Stimulated activated naive B cell treated with anti-CD40 and anti-IgM and Interleukin-4, amounts not matched to agents 10 μg/mL and 1 μg/mL and 100 μg/mL, for 72 hours (primary cell): ENCODE measurements at regions not wholly inside any gene's neighbourhood (a gene's known extent, or its start where the extent isn't known, plus 50 kb on each side); places are given as distances from the start of the nearest gene placed in this dataset.

Source experiments
- ATAC-seq, 2 donors: fragments of 150-1000 bp; cut with Tn5 transposase; replicated peaks; 2 replicates each; pipeline ENCODE4 v1.10.0; 2021; ENCODE audit warnings: moderate library complexity in 1 of 2
- DNase-seq: peaks from one replicate; pipeline ENCODE4 v3.0.0; 2021
- H3K27ac Mint-ChIP-seq: one replicate; pipeline ENCODE4 v1.8.0; 2022; ENCODE audit warnings: mild to moderate bottlenecking, mixed read lengths
- H3K27me3 Mint-ChIP-seq, 2 donors: one replicate each; pipeline ENCODE4 v1.8.0; 2022; ENCODE audit warnings: mixed read lengths in 2 of 2
- H3K36me3 Mint-ChIP-seq, 2 donors: one replicate each; pipeline ENCODE4 v1.8.0; 2022; ENCODE audit warnings: mixed read lengths in 2 of 2, mild to moderate bottlenecking in 1 of 2
- H3K4me1 Mint-ChIP-seq, 2 donors: one replicate each; pipeline ENCODE4 v1.8.0; 2022; ENCODE audit warnings: mixed read lengths in 2 of 2, mild to moderate bottlenecking in 1 of 2
- H3K4me3 Mint-ChIP-seq, 2 donors: one replicate each; pipeline ENCODE4 v1.8.0; 2022; ENCODE audit warnings: mild to moderate bottlenecking in 2 of 2, mixed read lengths in 2 of 2, moderate library complexity in 1 of 2
- H3K9me3 Mint-ChIP-seq, 2 donors: one replicate each; pipeline ENCODE4 v1.8.0; 2022; ENCODE audit warnings: mixed read lengths in 2 of 2, mild to moderate bottlenecking in 1 of 2

GRCh38 chr21:23977971-23978370, 1629.3 kb downstream of the MRPL39 start:
- H3K36me3 Mint-ChIP-seq, result peaks cover 0 to 5% of the 10 kb centered on the region in 2 donors
- ATAC-seq (no peak), DNase-seq (no peak)
- H3K27ac Mint-ChIP-seq, result no peak overlapping the region
- no peaks in the 10 kb centered on the region for H3K27me3 Mint-ChIP-seq
- H3K9me3 Mint-ChIP-seq, result no peaks in the 10 kb centered on the region
- H3K4me1 Mint-ChIP-seq, result peaks cover 2 to 12% of the 10 kb centered on the region in 2 donors
- H3K4me3 Mint-ChIP-seq, result no peak overlapping the region

GRCh38 chr21:23968722-23969647, 1638.3 kb downstream of the MRPL39 start:
- Mint-ChIP-seq H3K36me3 (no peaks in the 10 kb centered on the region), H3K9me3 (no peaks in the 10 kb centered on the region), H3K27me3 (no peaks in the 10 kb centered on the region), H3K4me3 (peak overlapping the region; percentile 77 to 89), H3K4me1 (peaks cover 12 to 21% of the 10 kb centered on the region in 2 donors), H3K27ac (peak overlapping the region; percentile 89)
- peak; percentile 94 for ATAC-seq
- DNase-seq, result peak; percentile 87

GRCh38 chr21:23968008-23968407, 1639.3 kb downstream of the MRPL39 start:
- DNase-seq (no peak), ATAC-seq (no peak)
- no peaks in the 10 kb centered on the region for H3K36me3 Mint-ChIP-seq
- no peaks in the 10 kb centered on the region for H3K9me3 Mint-ChIP-seq
- H3K27ac Mint-ChIP-seq, result no peak overlapping the region
- H3K27me3 Mint-ChIP-seq, result no peaks in the 10 kb centered on the region
- peaks cover 12 to 21% of the 10 kb centered on the region in 2 donors for H3K4me1 Mint-ChIP-seq
- no peak overlapping the region for H3K4me3 Mint-ChIP-seq

- DNase-seq (no peak), ATAC-seq (no peak)
- no peaks in the 10 kb centered on the region for H3K27me3 Mint-ChIP-seq
- H3K4me3 Mint-ChIP-seq, result no peak overlapping the region
- peaks cover 11 to 25% of the 10 kb centered on the region in 2 donors for H3K4me1 Mint-ChIP-seq
- peaks cover 0 to 5% of the 10 kb centered on the region in 2 donors for H3K36me3 Mint-ChIP-seq
- H3K27ac Mint-ChIP-seq, result no peak overlapping the region
- H3K9me3 Mint-ChIP-seq, result peaks cover 0 to 3% of the 10 kb centered on the region in 2 donors
Observed at GRCh38 chr21:23963454-23963853, 1643.8 kb downstream of the MRPL39 start.

GRCh38 chr21:23960769-23961168, 1646.5 kb downstream of the MRPL39 start:
- ATAC-seq, result no peak
- Mint-ChIP-seq H3K27ac (no peak overlapping the region), H3K36me3 (peaks cover 0 to 5% of the 10 kb centered on the region in 2 donors), H3K27me3 (no peaks in the 10 kb centered on the region), H3K4me1 (peaks cover 20 to 33% of the 10 kb centered on the region in 2 donors), H3K9me3 (peaks cover 0 to 3% of the 10 kb centered on the region in 2 donors), H3K4me3 (no peak overlapping the region)
- no peak for DNase-seq

- ATAC-seq, result peak; percentile 75 to 77
- no peaks in the 10 kb centered on the region for H3K27me3 Mint-ChIP-seq
- DNase-seq, result no peak
- peak overlapping the region; percentile 37 for H3K27ac Mint-ChIP-seq
- peaks cover 3 to 7% of the 10 kb centered on the region in 2 donors for H3K36me3 Mint-ChIP-seq
- H3K4me3 Mint-ChIP-seq, result peak overlapping the region; percentile 55 to 58
- peaks cover 32 to 45% of the 10 kb centered on the region in 2 donors for H3K4me1 Mint-ChIP-seq
- peaks cover 2 to 4% of the 10 kb centered on the region in 2 donors for H3K9me3 Mint-ChIP-seq
Observed at GRCh38 chr21:23955135-23955843, 1652.0 kb downstream of the MRPL39 start.

GRCh38 chr21:23952269-23952668, 1655.0 kb downstream of the MRPL39 start:
- ATAC-seq (no peak), DNase-seq (no peak)
- Mint-ChIP-seq H3K4me3 (no peak overlapping the region), H3K4me1 (peaks cover 37 to 56% of the 10 kb centered on the region in 2 donors), H3K36me3 (peaks cover 3% of the 10 kb centered on the region in 2 donors), H3K27ac (no peak overlapping the region), H3K27me3 (no peaks in the 10 kb centered on the region), H3K9me3 (peaks cover 0 to 4% of the 10 kb centered on the region in 2 donors)

GRCh38 chr21:23951251-23951650, 1656.0 kb downstream of the MRPL39 start:
- no peak for ATAC-seq
- DNase-seq, result no peak
- Mint-ChIP-seq H3K4me3 (no peak overlapping the region), H3K27me3 (no peaks in the 10 kb centered on the region), H3K27ac (peak overlapping the region; percentile 56), H3K4me1 (peaks cover 35 to 52% of the 10 kb centered on the region in 2 donors), H3K9me3 (peaks cover 2 to 7% of the 10 kb centered on the region in 2 donors), H3K36me3 (peaks cover 3% of the 10 kb centered on the region in 2 donors)

- no peak for ATAC-seq
- Mint-ChIP-seq H3K4me1 (peaks cover 31 to 52% of the 10 kb centered on the region in 2 donors), H3K27me3 (no peaks in the 10 kb centered on the region), H3K4me3 (no peak overlapping the region), H3K27ac (peak overlapping the region; percentile 44), H3K36me3 (peaks cover 3% of the 10 kb centered on the region in 2 donors), H3K9me3 (peaks cover 2 to 7% of the 10 kb centered on the region in 2 donors)
- DNase-seq, result no peak
Observed at GRCh38 chr21:23950344-23950743, 1656.9 kb downstream of the MRPL39 start.

GRCh38 chr21:23949493-23949892, 1657.8 kb downstream of the MRPL39 start:
- Mint-ChIP-seq H3K9me3 (peaks cover 6 to 10% of the 10 kb centered on the region in 2 donors), H3K36me3 (peaks cover 3 to 5% of the 10 kb centered on the region in 2 donors), H3K27me3 (no peaks in the 10 kb centered on the region), H3K27ac (no peak overlapping the region), H3K4me3 (peak overlapping the region in 1 of 2 donors; percentile 14), H3K4me1 (peaks cover 31 to 52% of the 10 kb centered on the region in 2 donors)
- ATAC-seq, result peak; percentile 80 to 90
- DNase-seq, result no peak

- no peak overlapping the region for H3K4me3 Mint-ChIP-seq
- H3K9me3 Mint-ChIP-seq, result peaks cover 4 to 5% of the 10 kb centered on the region in 2 donors
- DNase-seq (no peak), ATAC-seq (peak; percentile 86 to 87)
- peaks cover 4 to 6% of the 10 kb centered on the region in 2 donors for H3K36me3 Mint-ChIP-seq
- H3K27ac Mint-ChIP-seq, result peak overlapping the region; percentile 47
- no peaks in the 10 kb centered on the region for H3K27me3 Mint-ChIP-seq
- peaks cover 31 to 49% of the 10 kb centered on the region in 2 donors for H3K4me1 Mint-ChIP-seq
Observed at GRCh38 chr21:23939369-23940065, 1667.8 kb downstream of the MRPL39 start.

- peak; percentile 54 to 56 for ATAC-seq
- Mint-ChIP-seq H3K27me3 (no peaks in the 10 kb centered on the region), H3K4me1 (peaks cover 30 to 40% of the 10 kb centered on the region in 2 donors), H3K36me3 (peaks cover 4 to 6% of the 10 kb centered on the region in 2 donors), H3K9me3 (peaks cover 4 to 5% of the 10 kb centered on the region in 2 donors), H3K27ac (peak overlapping the region; percentile 81), H3K4me3 (peak overlapping the region; percentile 44 to 53)
- no peak for DNase-seq
Observed at GRCh38 chr21:23936991-23937390, 1670.3 kb downstream of the MRPL39 start.

- Mint-ChIP-seq H3K27me3 (no peaks in the 10 kb centered on the region), H3K4me1 (peaks cover 30 to 40% of the 10 kb centered on the region in 2 donors), H3K4me3 (no peak overlapping the region), H3K9me3 (peaks cover 4 to 5% of the 10 kb centered on the region in 2 donors), H3K36me3 (peaks cover 4 to 6% of the 10 kb centered on the region in 2 donors), H3K27ac (peak overlapping the region; percentile 81)
- DNase-seq (no peak), ATAC-seq (no peak)
Observed at GRCh38 chr21:23936224-23936623, 1671.1 kb downstream of the MRPL39 start.

GRCh38 chr21:23930565-23930964, 1676.7 kb downstream of the MRPL39 start:
- no peaks in the 10 kb centered on the region for H3K27me3 Mint-ChIP-seq
- DNase-seq (no peak), ATAC-seq (no peak)
- no peak overlapping the region for H3K4me3 Mint-ChIP-seq
- no peaks in the 10 kb centered on the region for H3K36me3 Mint-ChIP-seq
- H3K9me3 Mint-ChIP-seq, result no peaks in the 10 kb centered on the region
- H3K27ac Mint-ChIP-seq, result no peak overlapping the region
- peaks cover 0 to 5% of the 10 kb centered on the region in 2 donors for H3K4me1 Mint-ChIP-seq
